Fibroblast of the aortic adventitia (primary cell): ENCODE measurements at regions not wholly inside any gene's neighbourhood (a gene's known extent, or its start where the extent isn't known, plus 50 kb on each side); places are given as distances from the start of the nearest gene placed in this dataset.
"Not testable (repeated sequence)": the region's sequence is repeated elsewhere in the genome, so short reads cannot be mapped to it uniquely, and the experiment has no call there.

Experiments
- DNase-seq: peaks from one replicate; pipeline ENCODE4 v3.0.0-alpha.2; 2010; ENCODE audit warnings: low read depth
- H3K4me3 ChIP-seq: 2 replicates; pipeline ENCODE4 v1.5.1; 2011; ENCODE audit warnings: low read depth, mild to moderate bottlenecking, control low read depth, low read length, moderate library complexity
- TF ChIP-seq, protein P1 (sequence below): IDR thresholded peaks from 2 replicates; pipeline ENCODE4 v1.5.1; 2011; ENCODE audit warnings: mild to moderate bottlenecking, low read length, control low read depth, inconsistent platforms; ENCODE audit not compliant: insufficient read depth

DNA sequence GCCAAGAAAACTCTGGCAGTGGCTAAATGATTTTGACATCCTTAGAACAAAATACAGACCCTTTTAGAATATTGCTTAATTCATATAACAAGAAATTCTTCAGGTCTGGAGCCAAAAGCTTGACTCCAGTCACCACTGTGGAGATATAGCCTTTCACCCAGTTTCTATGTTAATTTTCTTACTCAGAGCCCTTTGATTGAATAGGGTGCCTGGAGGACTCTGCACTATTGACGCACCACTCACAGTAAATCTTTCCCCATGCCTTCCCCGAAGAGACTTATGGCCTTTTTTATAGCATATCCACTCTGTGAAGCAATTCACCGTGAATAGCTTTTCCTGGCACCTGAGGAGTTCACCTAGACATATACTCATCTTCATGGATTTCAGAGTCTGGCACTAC, 613.8 kb downstream of the ZWINT start:
- DNase-seq: no peak
- TF ChIP-seq, protein P1, sequence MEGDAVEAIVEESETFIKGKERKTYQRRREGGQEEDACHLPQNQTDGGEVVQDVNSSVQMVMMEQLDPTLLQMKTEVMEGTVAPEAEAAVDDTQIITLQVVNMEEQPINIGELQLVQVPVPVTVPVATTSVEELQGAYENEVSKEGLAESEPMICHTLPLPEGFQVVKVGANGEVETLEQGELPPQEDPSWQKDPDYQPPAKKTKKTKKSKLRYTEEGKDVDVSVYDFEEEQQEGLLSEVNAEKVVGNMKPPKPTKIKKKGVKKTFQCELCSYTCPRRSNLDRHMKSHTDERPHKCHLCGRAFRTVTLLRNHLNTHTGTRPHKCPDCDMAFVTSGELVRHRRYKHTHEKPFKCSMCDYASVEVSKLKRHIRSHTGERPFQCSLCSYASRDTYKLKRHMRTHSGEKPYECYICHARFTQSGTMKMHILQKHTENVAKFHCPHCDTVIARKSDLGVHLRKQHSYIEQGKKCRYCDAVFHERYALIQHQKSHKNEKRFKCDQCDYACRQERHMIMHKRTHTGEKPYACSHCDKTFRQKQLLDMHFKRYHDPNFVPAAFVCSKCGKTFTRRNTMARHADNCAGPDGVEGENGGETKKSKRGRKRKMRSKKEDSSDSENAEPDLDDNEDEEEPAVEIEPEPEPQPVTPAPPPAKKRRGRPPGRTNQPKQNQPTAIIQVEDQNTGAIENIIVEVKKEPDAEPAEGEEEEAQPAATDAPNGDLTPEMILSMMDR: no peak
- no peak overlapping the region for H3K4me3 ChIP-seq

DNA sequence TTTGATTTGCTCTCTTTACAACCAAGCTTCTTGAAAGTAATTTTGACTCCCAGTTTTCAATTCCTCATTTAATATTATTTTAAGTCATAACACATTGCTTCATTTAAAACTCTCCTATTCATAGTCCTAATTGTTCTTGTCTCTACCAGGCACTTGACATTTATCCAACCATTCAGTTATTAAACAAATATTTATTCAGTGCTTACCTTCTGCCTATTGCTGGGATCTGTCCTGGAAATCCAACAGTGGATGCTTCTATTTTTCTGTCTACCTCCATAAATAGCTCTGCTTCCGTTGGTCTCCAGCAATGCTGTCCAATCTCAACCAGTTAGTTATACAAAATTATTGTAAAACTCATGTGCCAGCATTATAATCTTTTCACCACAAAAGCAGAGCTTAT, 615.1 kb downstream of the ZWINT start:
- DNase-seq: no peak
- no peak overlapping the region for H3K4me3 ChIP-seq
- TF ChIP-seq, protein P1: no peak

DNA sequence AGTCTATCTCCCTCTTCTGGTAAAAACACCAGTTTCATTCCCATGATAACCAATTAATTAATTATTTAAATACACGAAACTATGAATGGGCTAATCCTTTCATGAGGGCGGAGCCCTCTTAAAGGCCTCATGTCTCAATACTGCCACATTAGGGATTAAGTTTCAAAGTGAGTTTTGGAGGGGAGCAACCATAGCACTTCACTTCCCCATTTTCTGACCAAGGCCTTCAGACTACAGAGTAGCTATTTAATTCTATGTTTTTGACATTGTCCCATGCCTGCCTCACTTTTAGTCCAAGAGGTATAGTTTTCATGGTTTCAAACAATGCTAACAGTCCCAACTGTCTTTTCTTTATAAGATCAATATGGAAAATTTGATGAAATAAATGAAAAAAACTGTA, 618.6 kb downstream of the ZWINT start:
- TF ChIP-seq, protein P1: no peak
- no peak overlapping the region for H3K4me3 ChIP-seq
- DNase-seq: no peak

DNA sequence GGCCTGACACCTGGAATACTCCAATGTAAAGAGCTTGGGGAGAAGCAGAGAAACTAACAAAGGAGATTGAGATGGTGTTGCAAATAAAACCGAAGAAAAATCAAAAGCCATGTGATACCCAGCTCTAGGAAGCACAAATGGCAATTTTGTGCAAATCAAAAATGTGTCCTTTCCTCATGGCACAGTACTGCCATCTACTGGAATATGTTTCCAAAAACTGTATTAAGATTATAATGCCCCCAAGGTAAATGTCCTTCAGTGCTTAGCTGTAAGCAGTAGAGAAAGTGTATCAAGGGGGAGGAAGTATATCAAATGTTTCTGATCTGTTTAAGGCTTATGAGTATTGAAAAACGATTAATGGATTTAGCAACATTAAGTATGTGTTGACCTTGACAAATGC, 620.3 kb downstream of the ZWINT start:
- DNase-seq, H3K4me3 ChIP-seq: not testable (repeated sequence)

DNA sequence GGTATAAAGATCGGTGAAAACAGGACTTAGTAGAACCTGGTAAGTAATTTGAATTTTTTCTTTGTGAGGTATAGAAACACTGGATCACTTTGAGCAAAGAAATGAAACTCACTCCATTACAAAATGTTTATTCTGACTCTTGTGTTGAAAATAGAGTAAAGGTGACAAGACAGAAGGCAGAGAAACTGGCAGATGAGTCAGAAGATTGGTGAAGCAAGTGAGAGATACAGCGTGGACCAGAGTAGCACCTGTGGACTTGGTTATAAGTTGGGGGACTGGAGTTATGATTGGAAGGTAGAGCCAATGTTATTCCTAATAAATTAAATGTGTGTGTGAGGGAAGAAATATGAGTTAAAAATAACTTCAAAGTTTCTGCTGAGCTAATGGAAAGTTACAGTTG, 620.9 kb downstream of the ZWINT start:
- TF ChIP-seq, protein P1: no peak
- no peak overlapping the region for H3K4me3 ChIP-seq
- DNase-seq: no peak

DNA sequence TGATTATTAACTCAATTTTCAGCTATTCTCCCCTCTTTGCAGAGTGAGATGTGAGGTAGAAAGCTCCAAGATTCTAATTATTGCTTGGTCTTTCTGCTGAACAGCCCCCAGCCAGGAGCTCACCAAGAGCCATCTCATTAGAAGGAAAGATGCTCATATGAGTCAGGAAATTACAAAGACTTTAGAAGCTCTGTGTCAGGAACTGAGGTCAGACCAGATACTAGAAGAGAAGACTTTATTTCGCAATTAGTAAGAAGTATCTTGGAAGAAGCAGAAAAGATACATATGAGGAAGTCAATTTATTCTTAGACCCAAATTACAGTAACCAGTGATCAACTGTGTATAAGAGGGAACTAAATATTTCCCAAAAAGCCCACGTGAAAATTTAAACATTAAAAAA, 626.9 kb downstream of the ZWINT start:
- no peak overlapping the region for H3K4me3 ChIP-seq
- no peak for DNase-seq
- TF ChIP-seq, protein P1: no peak

DNA sequence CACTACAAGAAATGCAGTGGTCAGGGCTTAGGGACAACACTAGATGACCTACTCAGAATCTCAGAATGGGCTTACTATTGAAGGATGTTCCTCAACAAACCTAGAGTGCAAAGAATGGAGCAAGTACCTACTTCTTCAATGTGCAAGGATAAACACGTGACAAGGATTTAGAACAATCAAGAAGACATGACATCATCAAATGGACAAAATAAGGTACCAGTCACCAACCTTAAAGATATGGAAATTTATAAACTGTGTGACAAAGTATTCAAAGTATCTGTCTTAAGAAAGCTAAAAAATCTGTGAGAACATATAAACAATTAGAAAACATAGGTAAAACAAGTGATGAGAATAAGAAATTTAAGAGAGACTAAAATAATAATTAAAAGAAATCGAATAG, 656.1 kb downstream of the ZWINT start:
- TF ChIP-seq, protein P1: no peak
- no peak overlapping the region for H3K4me3 ChIP-seq
- no peak for DNase-seq

DNA sequence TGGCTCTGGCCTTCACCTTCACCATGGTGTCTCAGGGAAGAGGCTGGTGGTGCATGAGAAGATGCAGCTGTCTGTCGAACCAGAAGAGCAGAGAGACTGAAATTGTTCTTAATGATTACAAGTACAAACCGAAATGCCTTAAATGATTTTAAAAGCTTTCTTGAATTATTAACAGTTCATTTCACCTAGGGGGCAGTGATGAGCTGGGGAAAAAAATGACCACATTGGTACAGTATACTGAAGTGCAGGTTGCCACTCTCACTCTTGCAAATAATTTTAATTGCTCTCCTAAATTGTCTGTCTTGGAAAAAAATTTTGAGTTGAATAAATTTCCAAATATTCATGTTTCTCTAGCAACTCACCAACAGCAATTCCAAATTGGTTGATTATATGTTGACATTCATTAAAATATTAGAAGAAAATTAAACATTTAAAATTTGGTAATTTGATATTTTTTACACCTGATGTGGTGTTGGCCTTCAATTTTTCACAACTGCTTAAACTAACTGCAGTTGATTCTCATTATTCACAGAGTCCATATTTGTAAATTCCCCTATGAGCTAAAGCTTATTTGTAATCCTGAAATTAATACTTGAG, 692.6 kb downstream of the ZWINT start:
- TF ChIP-seq, protein P1: no peak
- H3K4me3 ChIP-seq: no peak overlapping the region
- no peak for DNase-seq
